WTC11 (cell line): ENCODE measurements at regions not wholly inside any gene's neighbourhood (a gene's known extent, or its start where the extent isn't known, plus 50 kb on each side); places are given as distances from the start of the nearest gene placed in this dataset.

Experiments used
- ATAC-seq: fragments of 200-7000 bp; cut with Tn5 transposase; 2 replicates; pipeline ENCODE4 v1.10.0; 2021; ENCODE audit warnings: mild to moderate bottlenecking, moderate library complexity
- CTCF ChIA-PET: fragments of 300-600 bp; sonication (Branson Sonifier 250); formaldehyde crosslinking; loops from one replicate; lab custom pipeline; 2021; ENCODE audit warnings: antibody characterized with exemption; lab: Charles Lee
- POLR2A ChIA-PET: fragments of 350-600 bp; sonication (Branson Sonifier 250); formaldehyde crosslinking; loops from one replicate; lab custom pipeline; 2021; ENCODE audit warnings: antibody characterized with exemption; lab: Charles Lee
- DNase-seq: peaks from one replicate; pipeline ENCODE4 v3.0.0; 2021; ENCODE audit warnings: low spot score
- H3K27ac Mint-ChIP-seq: 2 replicates; pipeline ENCODE4 v1.8.0; 2021; ENCODE audit warnings: mixed read lengths
- H3K27me3 Mint-ChIP-seq: 2 replicates; pipeline ENCODE4 v1.8.0; 2021; ENCODE audit warnings: low read depth, mild to moderate bottlenecking, moderate library complexity, mixed read lengths
- H3K36me3 Mint-ChIP-seq: 2 replicates; pipeline ENCODE4 v1.8.0; 2021; ENCODE audit warnings: mixed read lengths
- H3K4me1 Mint-ChIP-seq: 2 replicates; pipeline ENCODE4 v1.8.0; 2022; ENCODE audit warnings: mixed read lengths
- H3K4me3 Mint-ChIP-seq: 2 replicates; pipeline ENCODE4 v1.8.0; 2021; ENCODE audit warnings: mild to moderate bottlenecking, moderate library complexity, mixed read lengths
- H3K9me3 Mint-ChIP-seq: 2 replicates; pipeline ENCODE4 v1.8.0; 2021; ENCODE audit warnings: mixed read lengths
- AR ChIP-seq: fragments of 250-450 bp; sonication (Bioruptor Pico); IDR thresholded peaks from 2 replicates; pipeline ENCODE4 v1.9.0; 2021; ENCODE audit warnings: mild to moderate bottlenecking
- ATF1 ChIP-seq: sonication (generic); formaldehyde crosslinking; IDR thresholded peaks from 2 replicates; pipeline ENCODE4 v1.8.1; 2023; ENCODE audit warnings: mild to moderate bottlenecking, moderate library complexity, missing genetic modification reagents
- ATF3 ChIP-seq: sonication (generic); formaldehyde crosslinking; conservative IDR thresholded peaks from 2 replicates; pipeline ENCODE4 v1.8.1; 2022; ENCODE audit warnings: mild to moderate bottlenecking, missing genetic modification reagents
- EMX1 ChIP-seq: fragments of 250-450 bp; sonication (Bioruptor Pico); IDR thresholded peaks from 2 replicates; pipeline ENCODE4 v1.8.0; 2021; ENCODE audit warnings: mild to moderate bottlenecking
- FOXK1 ChIP-seq: sonication (generic); formaldehyde crosslinking; IDR thresholded peaks from 2 replicates; pipeline ENCODE4 v1.8.0; 2022; ENCODE audit warnings: mild to moderate bottlenecking, moderate library complexity, missing genetic modification reagents
- FOXP4 ChIP-seq: sonication (generic); formaldehyde crosslinking; IDR thresholded peaks from 2 replicates; pipeline ENCODE4 v1.8.0; 2022; ENCODE audit warnings: mild to moderate bottlenecking, missing genetic modification reagents
- HMGA2 ChIP-seq: fragments of 250-450 bp; sonication (Bioruptor Pico); IDR thresholded peaks from 2 replicates; pipeline ENCODE4 v1.4.0; 2021; ENCODE audit warnings: mild to moderate bottlenecking, moderate library complexity
- HMGXB4 ChIP-seq: sonication (generic); formaldehyde crosslinking; IDR thresholded peaks from 2 replicates; pipeline ENCODE4 v1.8.1; 2023; ENCODE audit warnings: mild to moderate bottlenecking, moderate library complexity, missing genetic modification reagents
- MLX ChIP-seq: sonication (generic); formaldehyde crosslinking; IDR thresholded peaks from 2 replicates; pipeline ENCODE4 v1.8.1; 2023; ENCODE audit warnings: mild to moderate bottlenecking, missing genetic modification reagents, moderate library complexity
- OVOL2 ChIP-seq: fragments of 250-450 bp; sonication (Bioruptor Pico); IDR thresholded peaks from 2 replicates; pipeline ENCODE4 v1.9.0; 2021; ENCODE audit warnings: mild to moderate bottlenecking, borderline replicate concordance
- PREB ChIP-seq: sonication (generic); formaldehyde crosslinking; IDR thresholded peaks from 2 replicates; pipeline ENCODE4 v1.8.1; 2022; ENCODE audit warnings: mild to moderate bottlenecking, missing genetic modification reagents, moderate library complexity, borderline replicate concordance
- RORB ChIP-seq: fragments of 250-450 bp; sonication (Bioruptor Pico); IDR thresholded peaks from 2 replicates; pipeline ENCODE4 v1.9.0; 2021; ENCODE audit warnings: mild to moderate bottlenecking
- ZBTB21 ChIP-seq: sonication (generic); formaldehyde crosslinking; IDR thresholded peaks from 2 replicates; pipeline ENCODE4 v1.8.1; 2023; ENCODE audit warnings: mild to moderate bottlenecking, missing genetic modification reagents, borderline replicate concordance
- ZNF219 ChIP-seq: sonication (generic); formaldehyde crosslinking; IDR thresholded peaks from 2 replicates; pipeline ENCODE4 v1.8.0; 2023; ENCODE audit warnings: missing genetic modification reagents, mild to moderate bottlenecking, borderline replicate concordance
- ZNF232 ChIP-seq: sonication (generic); formaldehyde crosslinking; IDR thresholded peaks from 2 replicates; pipeline ENCODE4 v1.8.0; 2022; ENCODE audit warnings: mild to moderate bottlenecking, missing genetic modification reagents
- ZNF281 ChIP-seq: sonication (generic); formaldehyde crosslinking; IDR thresholded peaks from 2 replicates; pipeline ENCODE4 v1.8.0; 2023; ENCODE audit warnings: mild to moderate bottlenecking, missing genetic modification reagents
- ZNF396 ChIP-seq: fragments of 250-450 bp; sonication (Bioruptor Pico); IDR thresholded peaks from 2 replicates; pipeline ENCODE4 v1.8.0; 2021; ENCODE audit warnings: mild to moderate bottlenecking, moderate library complexity, borderline replicate concordance
- ZNF416 ChIP-seq: fragments of 250-450 bp; sonication (Bioruptor Pico); IDR thresholded peaks from 2 replicates; pipeline ENCODE4 v1.9.0; 2021; ENCODE audit warnings: mild to moderate bottlenecking, inconsistent platforms
- ZNF532 ChIP-seq: fragments of 250-450 bp; sonication (Bioruptor Pico); IDR thresholded peaks from 2 replicates; pipeline ENCODE4 v1.9.0; 2021; ENCODE audit warnings: mild to moderate bottlenecking, borderline replicate concordance

- Mint-ChIP-seq H3K4me3 (peak overlapping the region; percentile 61), H3K4me1 (peaks cover 18% of the 10 kb centered on the region), H3K27me3 (peaks cover 39% of the 10 kb centered on the region), H3K36me3 (peaks cover 13% of the 10 kb centered on the region), H3K27ac (no peak overlapping the region), H3K9me3 (peaks cover 24% of the 10 kb centered on the region)
- ChIA-PET POLR2A (no interaction called here), CTCF (no interaction called here)
- DNase-seq: no peak
- TF ChIP-seq MLX (CRISPR knock-in tag) (no peak), ATF1 (CRISPR knock-in tag) (no peak), FOXP4 (no peak), ZNF232 (CRISPR knock-in tag) (no peak), PREB (no peak), ZNF281 (CRISPR knock-in tag) (no peak), ZNF532 (no peak), ATF3 (CRISPR knock-in tag) (no peak), ZNF219 (CRISPR knock-in tag) (no peak), ZNF416 (CRISPR knock-in tag) (no peak), HMGXB4 (CRISPR knock-in tag) (no peak), RORB (no peak), EMX1 (no peak), ZBTB21 (no peak), AR (CRISPR knock-in tag) (no peak), HMGA2 (CRISPR knock-in tag) (no peak), FOXK1 (CRISPR knock-in tag) (no peak), OVOL2 (no peak), ZNF396 (CRISPR knock-in tag) (no peak)
- no peak for ATAC-seq
These were observed 252.3 kb downstream of the EFCAB11 start for GRCh38 chr14:89702073-89702875.
